GM12891 (cell line): ENCODE measurements at regions not wholly inside any gene's neighbourhood (a gene's known extent, or its start where the extent isn't known, plus 50 kb on each side); places are given as distances from the start of the nearest gene placed in this dataset.

Experiments
- PAX5 ChIP-seq: IDR thresholded peaks from 2 replicates; pipeline ENCODE4 v1.6.1; 2011; ENCODE audit warnings: low read length, moderate library complexity, mild to moderate bottlenecking; ENCODE audit not compliant: insufficient read depth, severe bottlenecking
- POLR2AphosphoS5 ChIP-seq: IDR thresholded peaks from 2 replicates; pipeline ENCODE4 v1.6.1; 2011; ENCODE audit warnings: low read depth, low read length, control low read depth

- TF ChIP-seq PAX5 (no peak), POLR2AphosphoS5 (no peak)
Observed at GRCh38 chr5:92559331-92559730, 1021.7 kb downstream of the NR2F1-AS1 start.
